ENCODE measurements at regions not wholly inside any gene's neighbourhood (a gene's known extent, or its start where the extent isn't known, plus 50 kb on each side); places are given as distances from the start of the nearest gene placed in this dataset.

- TF ChIP-seq CTCF (IDR thresholded peaks at IDR 0.05 in 8 of 11, conservative IDR thresholded peaks at IDR 0.05 in 3 of 11), result no peak
- no peak for TF ChIP-seq POLR2A (IDR thresholded peaks at IDR 0.05)
Measured at GRCh38 chr6:3631877-3632276, 119.6 kb downstream of the PXDC1 start.

Data from spleen (tissue), 7 donors.